ENCODE measurements at regions not wholly inside any gene's neighbourhood (a gene's known extent, or its start where the extent isn't known, plus 50 kb on each side); places are given as distances from the start of the nearest gene placed in this dataset.
"Not testable (repeated sequence)": the region's sequence is repeated elsewhere in the genome, so short reads cannot be mapped to it uniquely, and the experiment has no call there.

GRCh38 chr1:173337126-173337525 is 130.0 kb upstream of the TNFSF4 start:
- no peak overlapping the region for H3K4me3 ChIP-seq (ENCODE audit: low read depth, low read length)
- no peaks in the 10 kb centered on the region for H3K9me3 ChIP-seq (ENCODE audit: control insufficient read depth, insufficient read depth, low read length)
- H3K27ac ChIP-seq (ENCODE audit: low read depth, low read length), result no peak overlapping the region
- DNase-seq (ENCODE audit: low read depth in 4 of 6, low spot score in 6 of 6), result no peak
- 89% methylated on average over 1 of the region's 1 CpG for WGBS (ENCODE audit: insufficient coverage)
- no peaks in the 10 kb centered on the region for H3K4me1 ChIP-seq (ENCODE audit: control insufficient read depth, insufficient read depth, low read length)
- no peaks in the 10 kb centered on the region for H3K36me3 ChIP-seq (ENCODE audit: control insufficient read depth, insufficient read depth, low read length)
- H3K27me3 ChIP-seq (ENCODE audit: control insufficient read depth, insufficient read depth, low read length), result no peaks in the 10 kb centered on the region

DNA sequence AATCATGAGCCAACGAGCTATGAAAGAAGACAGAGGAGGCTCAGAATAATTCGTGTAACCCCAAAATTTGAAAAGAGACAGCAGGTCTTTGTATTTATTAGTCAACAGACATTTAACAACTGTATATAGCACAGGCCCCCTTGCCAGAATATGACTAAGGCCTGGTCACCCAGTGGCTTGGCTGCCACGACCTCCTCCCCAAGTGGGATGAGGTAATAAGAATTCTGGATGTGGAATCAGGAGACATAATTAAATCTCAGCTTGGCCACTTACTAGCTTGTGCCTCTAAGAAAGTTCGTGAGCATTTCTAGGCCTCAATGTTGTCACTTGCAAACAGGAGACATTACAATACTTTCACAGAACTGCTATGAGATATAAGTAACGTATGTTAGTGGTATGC is 134.2 kb upstream of the TNFSF4 start:
- H3K27me3 ChIP-seq (ENCODE audit: control insufficient read depth, insufficient read depth, low read length), result no peaks in the 10 kb centered on the region
- H3K4me1 ChIP-seq (ENCODE audit: control insufficient read depth, insufficient read depth, low read length), result no peaks in the 10 kb centered on the region
- H3K27ac ChIP-seq (ENCODE audit: low read depth, low read length), result no peak overlapping the region
- H3K4me3 ChIP-seq (ENCODE audit: low read depth, low read length), result no peak overlapping the region
- no peaks in the 10 kb centered on the region for H3K9me3 ChIP-seq (ENCODE audit: control insufficient read depth, insufficient read depth, low read length)
- H3K36me3 ChIP-seq (ENCODE audit: control insufficient read depth, insufficient read depth, low read length), result no peaks in the 10 kb centered on the region
- WGBS (ENCODE audit: insufficient coverage), result no CpG with 5 or more reads among the region's 5 CpGs
- DNase-seq (ENCODE audit: low read depth in 4 of 6, low spot score in 6 of 6), result no peak

DNA sequence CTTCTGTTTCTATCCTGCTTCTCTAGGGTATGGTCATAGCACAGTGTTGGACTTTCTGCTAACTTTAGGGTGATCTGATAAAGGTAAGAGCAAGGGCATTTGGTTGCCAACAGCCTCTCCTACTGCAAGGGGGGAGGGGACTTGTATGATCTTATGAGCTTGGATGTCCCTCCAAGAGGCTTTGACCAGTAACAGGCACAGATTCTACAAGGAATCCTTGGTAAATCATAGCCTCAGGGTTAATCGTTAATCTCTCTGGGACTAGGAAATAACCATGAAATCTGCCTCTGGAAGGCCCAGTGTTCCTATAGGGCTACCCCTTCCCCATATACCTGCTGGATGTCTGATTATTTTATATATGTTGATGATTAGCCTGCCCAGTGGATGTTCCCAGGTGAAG is 134.8 kb upstream of the TNFSF4 start:
- Histone ChIP-seq H3K27me3 (ENCODE audit: control insufficient read depth, insufficient read depth, low read length) (no peaks in the 10 kb centered on the region), H3K27ac (ENCODE audit: low read depth, low read length) (no peak overlapping the region), H3K4me3 (ENCODE audit: low read depth, low read length) (no peak overlapping the region), H3K36me3 (ENCODE audit: control insufficient read depth, insufficient read depth, low read length) (no peaks in the 10 kb centered on the region), H3K9me3 (ENCODE audit: control insufficient read depth, insufficient read depth, low read length) (no peaks in the 10 kb centered on the region), H3K4me1 (ENCODE audit: control insufficient read depth, insufficient read depth, low read length) (no peaks in the 10 kb centered on the region)
- no CpG with 5 or more reads among the region's 1 CpG for WGBS (ENCODE audit: insufficient coverage)
- DNase-seq (ENCODE audit: low read depth in 4 of 6, low spot score in 6 of 6), result no peak

- no peak overlapping the region for H3K27ac ChIP-seq (ENCODE audit: low read depth, low read length)
- no CpG with 5 or more reads among the region's 2 CpGs for WGBS (ENCODE audit: insufficient coverage)
- no peaks in the 10 kb centered on the region for H3K4me1 ChIP-seq (ENCODE audit: control insufficient read depth, insufficient read depth, low read length)
- H3K36me3 ChIP-seq (ENCODE audit: control insufficient read depth, insufficient read depth, low read length), result no peaks in the 10 kb centered on the region
- DNase-seq (ENCODE audit: low read depth in 4 of 6, low spot score in 6 of 6), result no peak
- no peaks in the 10 kb centered on the region for H3K9me3 ChIP-seq (ENCODE audit: control insufficient read depth, insufficient read depth, low read length)
- no peaks in the 10 kb centered on the region for H3K27me3 ChIP-seq (ENCODE audit: control insufficient read depth, insufficient read depth, low read length)
- no peak overlapping the region for H3K4me3 ChIP-seq (ENCODE audit: low read depth, low read length)
Observed at GRCh38 chr1:173342736-173343135, 134.4 kb upstream of the PRDX6 start.

- Histone ChIP-seq H3K27me3 (ENCODE audit: control insufficient read depth, insufficient read depth, low read length) (no peaks in the 10 kb centered on the region), H3K27ac (ENCODE audit: low read depth, low read length) (no peak overlapping the region), H3K4me3 (ENCODE audit: low read depth, low read length) (no peak overlapping the region), H3K9me3 (ENCODE audit: control insufficient read depth, insufficient read depth, low read length) (no peaks in the 10 kb centered on the region), H3K36me3 (ENCODE audit: control insufficient read depth, insufficient read depth, low read length) (no peaks in the 10 kb centered on the region), H3K4me1 (ENCODE audit: control insufficient read depth, insufficient read depth, low read length) (no peaks in the 10 kb centered on the region)
- WGBS (ENCODE audit: insufficient coverage), result 86% methylated on average over 1 of the region's 4 CpGs
- DNase-seq (ENCODE audit: low read depth in 4 of 6, low spot score in 6 of 6), result no peak
Observed at GRCh38 chr1:173344034-173344743, 132.9 kb upstream of the PRDX6 start.

GRCh38 chr1:173347282-173347818 is 129.8 kb upstream of the PRDX6 start:
- H3K36me3 ChIP-seq (ENCODE audit: control insufficient read depth, insufficient read depth, low read length), result no peaks in the 10 kb centered on the region
- 50% methylated on average over 1 of the region's 1 CpG for WGBS (ENCODE audit: insufficient coverage)
- no peaks in the 10 kb centered on the region for H3K27me3 ChIP-seq (ENCODE audit: control insufficient read depth, insufficient read depth, low read length)
- no peak overlapping the region for H3K4me3 ChIP-seq (ENCODE audit: low read depth, low read length)
- no peak overlapping the region for H3K27ac ChIP-seq (ENCODE audit: low read depth, low read length)
- peak in 1 of 6 donors; percentile 8 for DNase-seq (ENCODE audit: low read depth in 4 of 6, low spot score in 6 of 6)
- no peaks in the 10 kb centered on the region for H3K9me3 ChIP-seq (ENCODE audit: control insufficient read depth, insufficient read depth, low read length)
- H3K4me1 ChIP-seq (ENCODE audit: control insufficient read depth, insufficient read depth, low read length), result no peaks in the 10 kb centered on the region

- not testable (repeated sequence) for H3K27me3 ChIP-seq (ENCODE audit: control insufficient read depth, insufficient read depth, low read length); H3K9me3 ChIP-seq (ENCODE audit: control insufficient read depth, insufficient read depth, low read length); DNase-seq (ENCODE audit: low read depth in 4 of 6, low spot score in 6 of 6); H3K36me3 ChIP-seq (ENCODE audit: control insufficient read depth, insufficient read depth, low read length); H3K4me1 ChIP-seq (ENCODE audit: control insufficient read depth, insufficient read depth, low read length); H3K27ac ChIP-seq (ENCODE audit: low read depth, low read length); H3K4me3 ChIP-seq (ENCODE audit: low read depth, low read length)
- WGBS (ENCODE audit: insufficient coverage), result 100% methylated on average over 1 of the region's 4 CpGs
Observed at GRCh38 chr1:173352635-173353034, 124.5 kb upstream of the PRDX6 start.

DNA sequence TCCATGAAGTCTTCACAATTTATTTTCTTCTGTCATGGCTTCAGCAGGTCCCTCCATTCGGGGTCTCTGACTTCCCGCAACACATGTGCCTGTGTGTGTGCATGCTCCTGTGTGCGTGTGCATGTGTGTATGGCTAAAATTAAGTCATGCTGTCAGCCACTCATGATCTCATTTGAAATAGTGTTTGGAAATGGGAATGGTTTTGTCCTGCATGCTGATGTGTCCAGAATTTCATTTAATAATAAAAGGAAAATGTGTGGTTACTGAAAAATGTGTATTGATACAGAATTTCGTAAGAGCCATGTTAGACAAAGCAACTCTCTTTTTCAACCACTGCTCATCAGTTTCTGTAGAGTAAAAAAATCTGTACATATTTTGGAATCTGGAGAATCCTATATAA is 123.8 kb upstream of the PRDX6 start:
- no peaks in the 10 kb centered on the region for H3K4me1 ChIP-seq (ENCODE audit: control insufficient read depth, insufficient read depth, low read length)

GRCh38 chr1:173354937-173355280 is 122.2 kb upstream of the PRDX6 start:
- Histone ChIP-seq H3K9me3 (ENCODE audit: control insufficient read depth, insufficient read depth, low read length) (no peaks in the 10 kb centered on the region), H3K4me1 (ENCODE audit: control insufficient read depth, insufficient read depth, low read length) (no peaks in the 10 kb centered on the region), H3K4me3 (ENCODE audit: low read depth, low read length) (no peak overlapping the region), H3K27me3 (ENCODE audit: control insufficient read depth, insufficient read depth, low read length) (no peaks in the 10 kb centered on the region), H3K27ac (ENCODE audit: low read depth, low read length) (no peak overlapping the region), H3K36me3 (ENCODE audit: control insufficient read depth, insufficient read depth, low read length) (no peaks in the 10 kb centered on the region)
- no peak for DNase-seq (ENCODE audit: low read depth in 4 of 6, low spot score in 6 of 6)
- 100% methylated on average over 1 of the region's 3 CpGs for WGBS (ENCODE audit: insufficient coverage)

More for the DNA sequence above, 123.8 kb upstream of the PRDX6 start:
- Histone ChIP-seq H3K4me3 (ENCODE audit: low read depth, low read length) (no peak overlapping the region), H3K27ac (ENCODE audit: low read depth, low read length) (no peak overlapping the region), H3K9me3 (ENCODE audit: control insufficient read depth, insufficient read depth, low read length) (no peaks in the 10 kb centered on the region), H3K36me3 (ENCODE audit: control insufficient read depth, insufficient read depth, low read length) (no peaks in the 10 kb centered on the region), H3K27me3 (ENCODE audit: control insufficient read depth, insufficient read depth, low read length) (no peaks in the 10 kb centered on the region)
- DNase-seq (ENCODE audit: low read depth in 4 of 6, low spot score in 6 of 6), result no peak
- 89% methylated on average over 3 of the region's 4 CpGs for WGBS (ENCODE audit: insufficient coverage)

- H3K4me1 ChIP-seq (ENCODE audit: control insufficient read depth, insufficient read depth, low read length), result no peaks in the 10 kb centered on the region
- no CpG with 5 or more reads among the region's 5 CpGs for WGBS (ENCODE audit: insufficient coverage)
- H3K9me3 ChIP-seq (ENCODE audit: control insufficient read depth, insufficient read depth, low read length), result no peaks in the 10 kb centered on the region
Observed at GRCh38 chr1:173355281-173356031, 121.7 kb upstream of the PRDX6 start.

More at GRCh38 chr1:173355281-173356031, 121.7 kb upstream of the PRDX6 start:
- DNase-seq (ENCODE audit: low read depth in 4 of 6, low spot score in 6 of 6), result no peak
- Histone ChIP-seq H3K36me3 (ENCODE audit: control insufficient read depth, insufficient read depth, low read length) (no peaks in the 10 kb centered on the region), H3K4me3 (ENCODE audit: low read depth, low read length) (no peak overlapping the region), H3K27ac (ENCODE audit: low read depth, low read length) (no peak overlapping the region), H3K27me3 (ENCODE audit: control insufficient read depth, insufficient read depth, low read length) (no peaks in the 10 kb centered on the region)
